RWPE2 (cell line): ENCODE measurements at regions not wholly inside any gene's neighbourhood (a gene's known extent, or its start where the extent isn't known, plus 50 kb on each side); places are given as distances from the start of the nearest gene placed in this dataset.

ENCODE experiments used
- ATAC-seq: fragments of 200-7000 bp; cut with Tn5 transposase; 3 replicates; pipeline ENCODE4 v1.9.1; 2021; ENCODE audit warnings: low read depth
- DNase-seq: peaks from one replicate; pipeline ENCODE4 v3.0.0-alpha.2; 2020; ENCODE audit warnings: low spot score
- H3K27ac ChIP-seq: fragments of 450-650 bp; 2 replicates; pipeline ENCODE4 v1.5.1; 2017; ENCODE audit warnings: mild to moderate bottlenecking; ENCODE audit not compliant: poor library complexity, severe bottlenecking
- H3K27me3 ChIP-seq: fragments of 250-450 bp; sonication (Bioruptor Pico); 2 replicates; pipeline ENCODE4 v1.5.1; 2021; ENCODE audit warnings: mild to moderate bottlenecking, moderate library complexity; ENCODE audit not compliant: insufficient read depth, poor library complexity, severe bottlenecking
- H3K36me3 ChIP-seq: fragments of 250-450 bp; sonication (Bioruptor Pico); 2 replicates; pipeline ENCODE4 v1.5.1; 2020; ENCODE audit warnings: low read depth, mild to moderate bottlenecking, moderate library complexity
- H3K4me1 ChIP-seq: fragments of 250-450 bp; sonication (Bioruptor Pico); 2 replicates; pipeline ENCODE4 v1.5.1; 2021; ENCODE audit warnings: mild to moderate bottlenecking, moderate library complexity; ENCODE audit not compliant: insufficient read depth, poor library complexity, severe bottlenecking
- H3K4me3 ChIP-seq: fragments of 250-450 bp; sonication (Bioruptor Pico); 2 replicates; pipeline ENCODE4 v1.5.1; 2021; ENCODE audit warnings: mild to moderate bottlenecking, moderate library complexity; ENCODE audit not compliant: severe bottlenecking
- H3K9me3 ChIP-seq: fragments of 250-450 bp; sonication (Bioruptor Pico); 2 replicates; pipeline ENCODE4 v1.5.1; 2021; ENCODE audit warnings: mild to moderate bottlenecking, moderate library complexity; ENCODE audit not compliant: severe bottlenecking
- CTCF ChIP-seq: fragments of 450-650 bp; IDR thresholded peaks from one replicate; pipeline ENCODE4 v1.5.1; 2017; ENCODE audit warnings: mild to moderate bottlenecking, moderate library complexity; ENCODE audit not compliant: poor library complexity, severe bottlenecking

GRCh38 chr12:90745211-90745610, 209.8 kb downstream of the CCER1 start:
- no peak overlapping the region for H3K4me3 ChIP-seq
- no peak for ATAC-seq
- TF ChIP-seq CTCF: no peak

GRCh38 chr12:90741611-90742010, 213.4 kb downstream of the CCER1 start:
- H3K9me3 ChIP-seq: no peaks in the 10 kb centered on the region
- TF ChIP-seq CTCF: no peak
- H3K4me1 ChIP-seq: no peaks in the 10 kb centered on the region
- no peaks in the 10 kb centered on the region for H3K27me3 ChIP-seq
- no peaks in the 10 kb centered on the region for H3K36me3 ChIP-seq
- DNase-seq: no peak
- no peak for ATAC-seq
- H3K27ac ChIP-seq: no peak overlapping the region
- H3K4me3 ChIP-seq: no peak overlapping the region

More at GRCh38 chr12:90745211-90745610, 209.8 kb downstream of the CCER1 start:
- no peak for DNase-seq
- Histone ChIP-seq H3K36me3 (no peaks in the 10 kb centered on the region), H3K27ac (no peak overlapping the region), H3K9me3 (no peaks in the 10 kb centered on the region), H3K27me3 (no peaks in the 10 kb centered on the region), H3K4me1 (no peaks in the 10 kb centered on the region)

DNA sequence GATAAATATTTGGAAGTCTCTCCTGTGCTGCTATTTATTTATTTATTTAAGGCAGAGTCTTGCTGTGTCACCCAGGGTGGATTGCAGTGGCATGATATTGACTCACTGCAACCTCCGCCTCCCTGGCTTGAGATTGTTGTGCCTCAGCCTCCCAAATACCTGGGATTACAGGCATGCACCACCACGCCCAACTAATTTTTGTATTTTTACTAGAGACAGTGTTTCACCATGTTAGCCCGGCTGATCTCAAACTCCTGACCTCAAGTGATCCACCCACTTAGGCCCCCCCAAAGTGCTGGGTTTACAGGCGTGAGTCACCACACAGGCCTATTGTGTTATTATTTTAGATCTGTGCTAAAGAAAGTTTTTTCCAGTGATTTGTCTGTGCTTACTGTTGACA, 225.2 kb downstream of the CCER1 start:
- Histone ChIP-seq H3K36me3 (no peaks in the 10 kb centered on the region), H3K27ac (no peak overlapping the region), H3K9me3 (no peaks in the 10 kb centered on the region), H3K4me1 (no peaks in the 10 kb centered on the region), H3K4me3 (no peak overlapping the region), H3K27me3 (no peaks in the 10 kb centered on the region)
- TF ChIP-seq CTCF: no peak
- ATAC-seq (peak; percentile 48), DNase-seq (no peak)

- ATAC-seq: no peak
- TF ChIP-seq CTCF: no peak
- H3K27me3 ChIP-seq: no peaks in the 10 kb centered on the region
- H3K36me3 ChIP-seq: no peaks in the 10 kb centered on the region
- no peak for DNase-seq
- H3K27ac ChIP-seq: no peak overlapping the region
- no peak overlapping the region for H3K4me3 ChIP-seq
- H3K9me3 ChIP-seq: no peaks in the 10 kb centered on the region
- no peaks in the 10 kb centered on the region for H3K4me1 ChIP-seq
Measured at GRCh38 chr12:90712671-90713070, 242.3 kb downstream of the CCER1 start.

- TF ChIP-seq CTCF: no peak
- no peaks in the 10 kb centered on the region for H3K36me3 ChIP-seq
- DNase-seq: no peak
- no peak overlapping the region for H3K27ac ChIP-seq
- no peaks in the 10 kb centered on the region for H3K27me3 ChIP-seq
- no peaks in the 10 kb centered on the region for H3K4me1 ChIP-seq
- no peaks in the 10 kb centered on the region for H3K9me3 ChIP-seq
- H3K4me3 ChIP-seq: no peak overlapping the region
- no peak for ATAC-seq
Measured at GRCh38 chr12:90710711-90711110, 244.3 kb downstream of the CCER1 start.
